ENCODE measurements at regions not wholly inside any gene's neighbourhood (a gene's known extent, or its start where the extent isn't known, plus 50 kb on each side); places are given as distances from the start of the nearest gene placed in this dataset.

GRCh38 chr15:35774653-35775052 is 228.7 kb upstream of the DPH6 start:
- no peaks in the 10 kb centered on the region for H3K4me1 ChIP-seq (ENCODE audit: control insufficient read depth, insufficient read depth, low read length)
- BruUV-seq (replicated peaks), result no TSS peak
- in situ Hi-C loops (cut with HindIII; ENCODE audit: low pct_unique_long_range_greater_than_20kb, low sequenced_read_pairs) (no loop called here), intact Hi-C loops (cut with micrococcal nuclease; ENCODE audit: unreplicated experiment) (no loop called here)
- ATAC-seq (no peak), DNase-seq (ENCODE audit: low read depth, low spot score) (no peak)
- no peak for TF ChIP-seq CTCF (IDR thresholded peaks at IDR 0.05)
- no peak for TF ChIP-seq POLR2AphosphoS5 (IDR thresholded peaks at IDR 0.05; ENCODE audit: low read depth, low read length)
- ChIA-PET POLR2A (no interaction called here), CTCF (no interaction called here)
- no peaks in the 10 kb centered on the region for H3K36me3 ChIP-seq (ENCODE audit: control insufficient read depth, insufficient read depth, low read length)
- no peaks in the 10 kb centered on the region for H3K9me3 ChIP-seq (ENCODE audit: control insufficient read depth, insufficient read depth, low read depth, low read length)
- no peak overlapping the region for H3K4me3 ChIP-seq (ENCODE audit: low read depth in 2 of 2, low read length in 2 of 2)
- H3K27ac ChIP-seq (ENCODE audit: low read length), result no peak overlapping the region
- no peaks in the 10 kb centered on the region for H3K27me3 ChIP-seq (ENCODE audit: control insufficient read depth, insufficient read depth, low read length)

GRCh38 chr15:35775471-35775870 is 229.5 kb upstream of the DPH6 start:
- Histone ChIP-seq H3K9me3 (ENCODE audit: control insufficient read depth, insufficient read depth, low read depth, low read length) (no peaks in the 10 kb centered on the region), H3K36me3 (ENCODE audit: control insufficient read depth, insufficient read depth, low read length) (no peaks in the 10 kb centered on the region), H3K27ac (ENCODE audit: low read length) (no peak overlapping the region), H3K4me3 (ENCODE audit: low read depth in 2 of 2, low read length in 2 of 2) (no peak overlapping the region), H3K27me3 (ENCODE audit: control insufficient read depth, insufficient read depth, low read length) (no peaks in the 10 kb centered on the region), H3K4me1 (ENCODE audit: control insufficient read depth, insufficient read depth, low read length) (no peaks in the 10 kb centered on the region)
- ATAC-seq, result no peak
- TF ChIP-seq SIN3A (IDR thresholded peaks at IDR 0.05; ENCODE audit: borderline replicate concordance, insufficient read depth, low read depth, low read length) (no peak), TCF7L2 (IDR thresholded peaks at IDR 0.05; ENCODE audit: low read depth, low read length) (no peak), REST (IDR thresholded peaks at IDR 0.05; ENCODE audit: insufficient read depth in 1 of 2, low read depth in 2 of 2, low read length in 1 of 2) (no peak), POLR2AphosphoS5 (IDR thresholded peaks at IDR 0.05; ENCODE audit: low read depth, low read length) (no peak)
- no TSS peak for BruUV-seq (replicated peaks)
- POLR2A ChIA-PET, result no interaction called here
- in situ Hi-C loops (cut with HindIII; ENCODE audit: low pct_unique_long_range_greater_than_20kb, low sequenced_read_pairs), result no loop called here
- no peak for DNase-seq (ENCODE audit: low read depth, low spot score)
- intact Hi-C loops (cut with micrococcal nuclease; ENCODE audit: unreplicated experiment), result no loop called here
- CTCF ChIA-PET, result no interaction called here

- TF ChIP-seq REST (IDR thresholded peaks at IDR 0.05; ENCODE audit: insufficient read depth in 1 of 2, low read depth in 2 of 2, low read length in 1 of 2), result no peak
- TF ChIP-seq TCF7L2 (IDR thresholded peaks at IDR 0.05; ENCODE audit: low read depth, low read length), result no peak
- no peak for TF ChIP-seq CTCF (IDR thresholded peaks at IDR 0.05)
- no peak for TF ChIP-seq SIN3A (IDR thresholded peaks at IDR 0.05; ENCODE audit: borderline replicate concordance, insufficient read depth, low read depth, low read length)
- TF ChIP-seq POLR2AphosphoS5 (IDR thresholded peaks at IDR 0.05; ENCODE audit: low read depth, low read length), result no peak
- Histone ChIP-seq H3K27ac (ENCODE audit: low read length) (no peak overlapping the region), H3K4me1 (ENCODE audit: control insufficient read depth, insufficient read depth, low read length) (no peaks in the 10 kb centered on the region), H3K4me3 (ENCODE audit: low read depth in 2 of 2, low read length in 2 of 2) (no peak overlapping the region), H3K9me3 (ENCODE audit: control insufficient read depth, insufficient read depth, low read depth, low read length) (no peaks in the 10 kb centered on the region), H3K36me3 (ENCODE audit: control insufficient read depth, insufficient read depth, low read length) (no peaks in the 10 kb centered on the region), H3K27me3 (ENCODE audit: control insufficient read depth, insufficient read depth, low read length) (no peaks in the 10 kb centered on the region)
- in situ Hi-C loops (cut with HindIII; ENCODE audit: low pct_unique_long_range_greater_than_20kb, low sequenced_read_pairs) (no loop called here), intact Hi-C loops (cut with micrococcal nuclease; ENCODE audit: unreplicated experiment) (no loop called here)
- POLR2A ChIA-PET, result no interaction called here
- DNase-seq (ENCODE audit: low read depth, low spot score) (no peak), ATAC-seq (no peak)
- no TSS peak for BruUV-seq (replicated peaks)
- CTCF ChIA-PET, result no interaction called here
Observed at GRCh38 chr15:35777061-35777460, 231.1 kb upstream of the DPH6 start.

Measured in Panc1 (cell line).